ENCODE measurements at regions not wholly inside any gene's neighbourhood (a gene's known extent, or its start where the extent isn't known, plus 50 kb on each side); places are given as distances from the start of the nearest gene placed in this dataset.

DNA sequence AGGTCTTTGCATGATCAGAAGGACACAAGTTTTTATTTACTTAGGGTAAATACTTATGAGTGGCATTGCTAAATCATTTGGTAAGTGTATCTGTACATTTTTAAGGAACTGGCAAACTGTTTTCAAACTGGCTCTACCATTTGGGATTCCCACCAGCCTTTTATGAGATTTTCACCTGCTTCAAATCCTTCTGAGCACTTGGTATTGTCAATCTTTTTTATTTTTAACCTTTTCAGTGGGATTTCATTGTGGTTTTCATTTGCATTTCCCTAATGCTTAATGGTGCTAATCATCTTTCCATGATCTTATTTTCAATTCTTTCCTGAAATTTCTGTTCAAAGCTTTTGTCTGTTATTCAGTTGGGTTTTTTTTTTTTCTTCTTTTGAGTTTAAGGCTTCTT is 475.6 kb downstream of the MAN2A1 start:
- Histone ChIP-seq H2AFZ (ENCODE audit: low read depth) (no peak overlapping the region), H3K27ac (no peak overlapping the region), H3K4me3 (IDR thresholded peaks at IDR 0.05; ENCODE audit: insufficient read depth, low read depth, low read length) (no peak overlapping the region), H4K20me1 (ENCODE audit: insufficient read depth) (no peaks in the 10 kb centered on the region), H3K27me3 (ENCODE audit: insufficient read depth, low read depth) (no peaks in the 10 kb centered on the region), H3K4me2 (no peak overlapping the region), H3K36me3 (ENCODE audit: insufficient read depth) (no peaks in the 10 kb centered on the region), H3K4me1 (ENCODE audit: low read depth, poor library complexity, severe bottlenecking) (no peaks in the 10 kb centered on the region), H3K9ac (no peak overlapping the region), H3K79me2 (ENCODE audit: insufficient read depth, low read depth) (no peaks in the 10 kb centered on the region)
- TF ChIP-seq, protein P1, sequence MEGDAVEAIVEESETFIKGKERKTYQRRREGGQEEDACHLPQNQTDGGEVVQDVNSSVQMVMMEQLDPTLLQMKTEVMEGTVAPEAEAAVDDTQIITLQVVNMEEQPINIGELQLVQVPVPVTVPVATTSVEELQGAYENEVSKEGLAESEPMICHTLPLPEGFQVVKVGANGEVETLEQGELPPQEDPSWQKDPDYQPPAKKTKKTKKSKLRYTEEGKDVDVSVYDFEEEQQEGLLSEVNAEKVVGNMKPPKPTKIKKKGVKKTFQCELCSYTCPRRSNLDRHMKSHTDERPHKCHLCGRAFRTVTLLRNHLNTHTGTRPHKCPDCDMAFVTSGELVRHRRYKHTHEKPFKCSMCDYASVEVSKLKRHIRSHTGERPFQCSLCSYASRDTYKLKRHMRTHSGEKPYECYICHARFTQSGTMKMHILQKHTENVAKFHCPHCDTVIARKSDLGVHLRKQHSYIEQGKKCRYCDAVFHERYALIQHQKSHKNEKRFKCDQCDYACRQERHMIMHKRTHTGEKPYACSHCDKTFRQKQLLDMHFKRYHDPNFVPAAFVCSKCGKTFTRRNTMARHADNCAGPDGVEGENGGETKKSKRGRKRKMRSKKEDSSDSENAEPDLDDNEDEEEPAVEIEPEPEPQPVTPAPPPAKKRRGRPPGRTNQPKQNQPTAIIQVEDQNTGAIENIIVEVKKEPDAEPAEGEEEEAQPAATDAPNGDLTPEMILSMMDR (conservative IDR thresholded peaks at IDR 0.05; ENCODE audit: low read depth, low read length), result no peak

DNA sequence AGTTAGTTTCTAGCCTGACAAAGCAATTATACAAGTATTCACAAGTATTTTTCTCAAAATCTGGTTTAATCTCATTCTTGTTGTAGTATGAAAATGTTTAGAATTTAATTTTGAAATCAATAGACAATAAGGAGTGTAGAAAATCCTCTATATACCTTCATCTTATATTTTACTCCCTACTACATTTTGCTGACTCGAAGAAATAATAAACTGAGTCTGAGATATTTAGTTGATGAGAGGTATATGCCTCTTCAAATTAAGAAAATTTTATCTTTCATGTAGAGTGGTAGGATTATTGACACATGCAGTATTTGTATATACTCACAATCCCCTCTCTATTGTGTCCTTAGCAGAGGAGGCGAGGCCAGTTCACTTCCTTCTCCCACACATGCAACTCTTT is 477.7 kb downstream of the MAN2A1 start:
- no peak overlapping the region for H3K4me3 ChIP-seq (IDR thresholded peaks at IDR 0.05; ENCODE audit: insufficient read depth, low read depth, low read length)
- H3K4me2 ChIP-seq, result no peak overlapping the region
- H3K36me3 ChIP-seq (ENCODE audit: insufficient read depth), result no peaks in the 10 kb centered on the region
- TF ChIP-seq, protein P1 (conservative IDR thresholded peaks at IDR 0.05; ENCODE audit: low read depth, low read length), result no peak
- no peaks in the 10 kb centered on the region for H4K20me1 ChIP-seq (ENCODE audit: insufficient read depth)
- H3K4me1 ChIP-seq (ENCODE audit: low read depth, poor library complexity, severe bottlenecking), result no peaks in the 10 kb centered on the region
- no peak overlapping the region for H3K27ac ChIP-seq
- H3K79me2 ChIP-seq (ENCODE audit: insufficient read depth, low read depth), result no peaks in the 10 kb centered on the region
- no peak overlapping the region for H2AFZ ChIP-seq (ENCODE audit: low read depth)
- no peak overlapping the region for H3K9ac ChIP-seq
- H3K27me3 ChIP-seq (ENCODE audit: insufficient read depth, low read depth), result no peaks in the 10 kb centered on the region

DNA sequence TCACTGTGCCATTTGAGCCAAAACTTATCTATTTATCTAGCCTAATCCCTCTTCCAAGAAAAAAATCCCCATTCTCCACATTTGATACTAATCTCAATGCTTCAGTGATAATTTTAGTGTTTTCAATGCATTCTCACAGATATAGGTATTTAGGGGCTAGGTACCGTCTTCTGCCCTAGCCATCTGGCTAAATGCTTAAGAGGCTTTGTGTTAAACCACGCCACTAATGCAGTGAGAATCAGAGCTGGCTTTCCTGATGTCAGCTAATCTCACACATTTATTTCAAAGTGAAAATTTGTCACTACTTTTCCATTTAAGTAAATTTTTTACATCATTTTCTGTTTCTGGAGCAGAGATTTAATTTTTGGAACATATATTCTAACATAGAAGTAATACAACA is 479.7 kb downstream of the MAN2A1 start:
- H3K27ac ChIP-seq, result no peak overlapping the region
- H3K4me3 ChIP-seq (IDR thresholded peaks at IDR 0.05; ENCODE audit: insufficient read depth, low read depth, low read length), result no peak overlapping the region
- H3K4me1 ChIP-seq (ENCODE audit: low read depth, poor library complexity, severe bottlenecking), result no peaks in the 10 kb centered on the region
- TF ChIP-seq, protein P1 (conservative IDR thresholded peaks at IDR 0.05; ENCODE audit: low read depth, low read length), result no peak
- no peaks in the 10 kb centered on the region for H3K79me2 ChIP-seq (ENCODE audit: insufficient read depth, low read depth)
- H2AFZ ChIP-seq (ENCODE audit: low read depth), result no peak overlapping the region
- no peaks in the 10 kb centered on the region for H3K36me3 ChIP-seq (ENCODE audit: insufficient read depth)
- H4K20me1 ChIP-seq (ENCODE audit: insufficient read depth), result no peaks in the 10 kb centered on the region
- no peaks in the 10 kb centered on the region for H3K27me3 ChIP-seq (ENCODE audit: insufficient read depth, low read depth)
- no peak overlapping the region for H3K4me2 ChIP-seq
- no peak overlapping the region for H3K9ac ChIP-seq

DNA sequence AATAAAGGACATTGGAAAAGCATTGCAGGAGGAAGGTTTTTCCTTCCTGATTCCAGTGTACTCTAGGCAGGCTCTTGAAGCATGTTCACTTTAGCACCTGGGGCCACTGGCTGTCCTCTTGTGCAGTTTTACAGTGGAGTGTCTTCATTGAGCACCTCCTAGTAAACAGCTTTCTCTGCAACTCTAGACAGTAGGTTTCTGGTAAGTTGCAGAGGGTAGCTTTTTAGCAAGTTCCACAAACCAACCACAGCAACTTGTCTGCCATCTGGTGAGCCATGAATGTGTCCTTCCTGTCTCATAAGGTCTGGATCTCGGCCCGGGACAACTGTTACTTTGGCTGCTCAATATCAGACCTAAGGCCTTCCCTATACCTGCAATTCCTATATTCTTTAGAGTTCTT is 488.0 kb downstream of the MAN2A1 start:
- H3K4me3 ChIP-seq (IDR thresholded peaks at IDR 0.05; ENCODE audit: insufficient read depth, low read depth, low read length), result no peak overlapping the region
- no peaks in the 10 kb centered on the region for H3K36me3 ChIP-seq (ENCODE audit: insufficient read depth)
- H3K9ac ChIP-seq, result no peak overlapping the region
- peak overlapping the region; percentile 54 for H3K27ac ChIP-seq
- H3K79me2 ChIP-seq (ENCODE audit: insufficient read depth, low read depth), result no peaks in the 10 kb centered on the region
- H2AFZ ChIP-seq (ENCODE audit: low read depth), result 0 out of 2 replicates have a peak overlapping the region, but pooled peaks have one; percentile 15
- peak overlapping the region; percentile 70 for H3K4me2 ChIP-seq
- H3K27me3 ChIP-seq (ENCODE audit: insufficient read depth, low read depth), result no peaks in the 10 kb centered on the region
- H4K20me1 ChIP-seq (ENCODE audit: insufficient read depth), result no peaks in the 10 kb centered on the region
- H3K4me1 ChIP-seq (ENCODE audit: low read depth, poor library complexity, severe bottlenecking), result peaks cover 39% of the 10 kb centered on the region
- TF ChIP-seq, protein P1 (conservative IDR thresholded peaks at IDR 0.05; ENCODE audit: low read depth, low read length), result no peak

All from KMS-11 (cell line).